ENCODE measurements at regions not wholly inside any gene's neighbourhood (a gene's known extent, or its start where the extent isn't known, plus 50 kb on each side); places are given as distances from the start of the nearest gene placed in this dataset.

DNA sequence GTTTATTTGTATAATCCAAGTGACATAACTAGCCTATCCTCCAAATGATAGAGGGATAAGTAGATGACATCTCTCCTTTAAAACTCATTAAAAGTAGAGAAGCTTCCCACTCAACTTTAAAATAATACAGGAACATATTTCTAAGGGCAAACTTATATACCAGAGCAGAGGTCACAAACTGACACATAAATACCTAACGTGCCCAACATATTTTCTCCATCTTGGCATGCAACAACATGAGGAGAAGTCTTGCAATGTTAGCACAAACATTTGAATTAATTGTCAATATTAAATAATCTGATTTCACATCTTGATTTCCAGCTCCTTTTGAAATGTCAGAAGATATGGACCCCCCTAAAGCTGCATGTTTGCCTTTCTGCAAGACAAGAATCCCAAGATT, 335.0 kb downstream of the DEPDC1B start:
- Histone ChIP-seq H2AK5ac (ENCODE audit: insufficient read length, low read length) (no peak overlapping the region), H3K27me3 (ENCODE audit: insufficient read depth, low read length) (no peaks in the 10 kb centered on the region), H3K4me1 (ENCODE audit: insufficient read depth, low read length) (no peaks in the 10 kb centered on the region; the same call in 1 of the 2 replicates), H2BK120ac (ENCODE audit: low read depth, low read length, poor library complexity, severe bottlenecking) (no peak overlapping the region), H3K23me2 (ENCODE audit: insufficient read length, low read depth, low read length, poor library complexity, severe bottlenecking) (no peaks in the 10 kb centered on the region), H3K4me2 (ENCODE audit: insufficient read depth, insufficient read length, low read length) (no peak overlapping the region), H3T11ph (ENCODE audit: low read length) (no peak overlapping the region), H3K79me1 (ENCODE audit: insufficient read depth, low read depth, low read length, poor library complexity, severe bottlenecking) (no peaks in the 10 kb centered on the region), H3K56ac (ENCODE audit: insufficient read length, low read depth, low read length) (no peak overlapping the region), H3K4ac (ENCODE audit: low read depth, low read length) (no peak overlapping the region), H3K9ac (ENCODE audit: extremely low read depth, insufficient read length, low read length) (no peak overlapping the region), H2AFZ (ENCODE audit: low read length) (no peak overlapping the region), H3K18ac (ENCODE audit: insufficient read length, low read depth, low read length) (no peak overlapping the region), H2BK15ac (ENCODE audit: low read depth, low read length) (no peak overlapping the region), H2BK12ac (ENCODE audit: insufficient read length, low read depth, low read length) (no peak overlapping the region), H3K79me2 (ENCODE audit: insufficient read depth, low read length) (no peaks in the 10 kb centered on the region), H3K23ac (ENCODE audit: insufficient read length, low read depth, low read length) (no peak overlapping the region), H2BK20ac (ENCODE audit: low read depth, low read length, poor library complexity, severe bottlenecking) (no peak overlapping the region), H4K20me1 (ENCODE audit: control insufficient read depth, insufficient read depth, insufficient read length) (no peaks in the 10 kb centered on the region), H4K5ac (ENCODE audit: insufficient read length, low read depth, low read length) (no peak overlapping the region), H2BK5ac (ENCODE audit: insufficient read length, low read length) (no peak overlapping the region), H4K91ac (ENCODE audit: insufficient read length, low read depth, low read length) (no peak overlapping the region), H4K8ac (replicated peaks; ENCODE audit: insufficient read length, low read depth, low read length) (no peak overlapping the region), H3K14ac (ENCODE audit: insufficient read depth, low read length) (no peak overlapping the region), H3K9me3 (ENCODE audit: control insufficient read depth, low read depth, low read length) (no peaks in the 10 kb centered on the region), H3K27ac (ENCODE audit: insufficient read length, low read depth, low read length) (no peak overlapping the region)
- no peak for DNase-seq
- TF ChIP-seq, protein P1, sequence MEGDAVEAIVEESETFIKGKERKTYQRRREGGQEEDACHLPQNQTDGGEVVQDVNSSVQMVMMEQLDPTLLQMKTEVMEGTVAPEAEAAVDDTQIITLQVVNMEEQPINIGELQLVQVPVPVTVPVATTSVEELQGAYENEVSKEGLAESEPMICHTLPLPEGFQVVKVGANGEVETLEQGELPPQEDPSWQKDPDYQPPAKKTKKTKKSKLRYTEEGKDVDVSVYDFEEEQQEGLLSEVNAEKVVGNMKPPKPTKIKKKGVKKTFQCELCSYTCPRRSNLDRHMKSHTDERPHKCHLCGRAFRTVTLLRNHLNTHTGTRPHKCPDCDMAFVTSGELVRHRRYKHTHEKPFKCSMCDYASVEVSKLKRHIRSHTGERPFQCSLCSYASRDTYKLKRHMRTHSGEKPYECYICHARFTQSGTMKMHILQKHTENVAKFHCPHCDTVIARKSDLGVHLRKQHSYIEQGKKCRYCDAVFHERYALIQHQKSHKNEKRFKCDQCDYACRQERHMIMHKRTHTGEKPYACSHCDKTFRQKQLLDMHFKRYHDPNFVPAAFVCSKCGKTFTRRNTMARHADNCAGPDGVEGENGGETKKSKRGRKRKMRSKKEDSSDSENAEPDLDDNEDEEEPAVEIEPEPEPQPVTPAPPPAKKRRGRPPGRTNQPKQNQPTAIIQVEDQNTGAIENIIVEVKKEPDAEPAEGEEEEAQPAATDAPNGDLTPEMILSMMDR (conservative IDR thresholded peaks at IDR 0.05) = no peak
- no CpG with 5 or more reads among the region's 1 CpG for WGBS (ENCODE audit: extremely low coverage, insufficient read length, low lambda C conversion rate)
- Mint-ChIP-seq H3K27me3 (ENCODE audit: low read depth) (no peaks in the 10 kb centered on the region), H3K4me3 (no peak overlapping the region), H3K27ac (no peak overlapping the region), H3K36me3 (ENCODE audit: insufficient read depth in 1 of 3, low read depth in 3 of 3) (no peaks in the 10 kb centered on the region), H3K9me3 (no peaks in the 10 kb centered on the region), H3K4me1 (peaks cover 0 to 4% of the 10 kb centered on the region in 2 experiments; a peak in 2 of 4 replicates)

Measured in H9 (cell line).